ENCODE measurements at regions not wholly inside any gene's neighbourhood (a gene's known extent, or its start where the extent isn't known, plus 50 kb on each side); places are given as distances from the start of the nearest gene placed in this dataset.

GRCh38 chr20:40913224-40914185, 115.1 kb upstream of the TOP1 start:
- H3K4me3 ChIP-seq (ENCODE audit: low read length), result no peak overlapping the region
- TF ChIP-seq, protein P1, sequence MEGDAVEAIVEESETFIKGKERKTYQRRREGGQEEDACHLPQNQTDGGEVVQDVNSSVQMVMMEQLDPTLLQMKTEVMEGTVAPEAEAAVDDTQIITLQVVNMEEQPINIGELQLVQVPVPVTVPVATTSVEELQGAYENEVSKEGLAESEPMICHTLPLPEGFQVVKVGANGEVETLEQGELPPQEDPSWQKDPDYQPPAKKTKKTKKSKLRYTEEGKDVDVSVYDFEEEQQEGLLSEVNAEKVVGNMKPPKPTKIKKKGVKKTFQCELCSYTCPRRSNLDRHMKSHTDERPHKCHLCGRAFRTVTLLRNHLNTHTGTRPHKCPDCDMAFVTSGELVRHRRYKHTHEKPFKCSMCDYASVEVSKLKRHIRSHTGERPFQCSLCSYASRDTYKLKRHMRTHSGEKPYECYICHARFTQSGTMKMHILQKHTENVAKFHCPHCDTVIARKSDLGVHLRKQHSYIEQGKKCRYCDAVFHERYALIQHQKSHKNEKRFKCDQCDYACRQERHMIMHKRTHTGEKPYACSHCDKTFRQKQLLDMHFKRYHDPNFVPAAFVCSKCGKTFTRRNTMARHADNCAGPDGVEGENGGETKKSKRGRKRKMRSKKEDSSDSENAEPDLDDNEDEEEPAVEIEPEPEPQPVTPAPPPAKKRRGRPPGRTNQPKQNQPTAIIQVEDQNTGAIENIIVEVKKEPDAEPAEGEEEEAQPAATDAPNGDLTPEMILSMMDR (conservative IDR thresholded peaks at IDR 0.05; ENCODE audit: low read depth, low read length), result no peak
- DNase-seq (ENCODE audit: low read depth), result no peak

GRCh38 chr20:40915756-40916155, 112.9 kb upstream of the TOP1 start:
- no peak overlapping the region for H3K4me3 ChIP-seq (ENCODE audit: low read length)
- no peak for DNase-seq (ENCODE audit: low read depth)
- TF ChIP-seq, protein P1 (conservative IDR thresholded peaks at IDR 0.05; ENCODE audit: low read depth, low read length), result no peak

GRCh38 chr20:40916276-40916675, 112.3 kb upstream of the TOP1 start:
- DNase-seq (ENCODE audit: low read depth), result no peak
- TF ChIP-seq, protein P1 (conservative IDR thresholded peaks at IDR 0.05; ENCODE audit: low read depth, low read length), result no peak

DNA sequence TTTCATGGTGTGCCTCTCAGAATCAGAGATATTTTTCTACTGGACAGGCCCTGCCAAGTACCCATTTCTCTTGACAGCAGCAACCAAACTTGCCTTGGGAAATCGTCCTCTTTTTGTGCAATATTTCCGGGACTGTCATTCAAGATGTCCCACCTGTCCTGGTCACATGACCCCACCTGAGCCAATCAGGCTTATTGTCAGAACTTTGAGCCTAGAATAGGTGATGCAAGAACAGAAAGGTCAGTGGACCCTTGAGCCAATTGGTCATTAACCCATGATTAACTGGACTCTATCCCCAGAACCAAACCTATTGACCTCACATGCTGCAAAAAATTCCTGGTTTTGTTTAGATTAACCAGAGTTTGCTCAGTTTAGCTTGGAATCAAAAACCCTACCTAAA, 108.3 kb upstream of the TOP1 start:
- no peak for DNase-seq (ENCODE audit: low read depth)
- TF ChIP-seq, protein P1 (conservative IDR thresholded peaks at IDR 0.05; ENCODE audit: low read depth, low read length), result no peak
- H3K4me3 ChIP-seq (ENCODE audit: low read length), result no peak overlapping the region

More at GRCh38 chr20:40916276-40916675, 112.3 kb upstream of the TOP1 start:
- H3K4me3 ChIP-seq (ENCODE audit: low read length), result no peak overlapping the region

DNA sequence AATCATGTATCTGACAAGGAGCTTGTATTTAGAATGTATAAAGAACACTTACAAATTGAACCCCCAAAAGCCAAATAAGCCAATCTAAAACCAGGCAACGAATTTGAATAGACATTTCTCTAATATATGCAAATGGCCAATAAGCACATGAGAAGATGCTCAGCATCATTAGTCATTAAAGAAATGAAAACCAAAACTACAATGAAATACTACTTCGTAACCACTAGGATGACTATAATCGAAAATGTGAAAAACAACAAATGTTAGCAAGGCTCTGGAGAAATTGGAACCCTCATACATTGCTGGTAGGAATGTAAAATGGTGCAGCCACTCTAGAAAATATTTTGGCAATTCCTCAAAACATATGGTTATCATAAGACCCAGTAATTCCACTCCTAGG, 105.8 kb upstream of the TOP1 start:
- H3K4me3 ChIP-seq (ENCODE audit: low read length), result no peak overlapping the region
- no peak for DNase-seq (ENCODE audit: low read depth)
- TF ChIP-seq, protein P1 (conservative IDR thresholded peaks at IDR 0.05; ENCODE audit: low read depth, low read length), result no peak

GRCh38 chr20:40925829-40926510, 102.7 kb upstream of the TOP1 start:
- no peak overlapping the region for H3K4me3 ChIP-seq (ENCODE audit: low read length)
- TF ChIP-seq, protein P1 (conservative IDR thresholded peaks at IDR 0.05; ENCODE audit: low read depth, low read length), result no peak
- no peak for DNase-seq (ENCODE audit: low read depth)
